Activated CD8-positive, alpha-beta memory T cell treated with anti-CD3 and anti-CD28 coated beads for 48 hours (primary cell): ENCODE measurements at regions not wholly inside any gene's neighbourhood (a gene's known extent, or its start where the extent isn't known, plus 50 kb on each side); places are given as distances from the start of the nearest gene placed in this dataset.
"Not testable (repeated sequence)": the region's sequence is repeated elsewhere in the genome, so short reads cannot be mapped to it uniquely, and the experiment has no call there.

Experiments used
- DNase-seq, 3 experiments: peaks; one replicate each; pipeline ENCODE4 v3.0.0-alpha.2; 2020; ENCODE audit warnings: low read depth in 2 of 3, low spot score in 2 of 3

- DNase-seq: no peak
Observed at GRCh38 chr2:122530814-122531213, 775.4 kb downstream of the TSN start.

GRCh38 chr2:122531290-122532071 is 776.0 kb downstream of the TSN start:
- DNase-seq: no peak

GRCh38 chr2:122532072-122532344 is 776.6 kb downstream of the TSN start:
- DNase-seq: no peak

- DNase-seq: no peak
Observed at GRCh38 chr2:122532481-122532880, 777.0 kb downstream of the TSN start.

- DNase-seq: no peak
Observed at GRCh38 chr2:122535960-122536505, 780.6 kb downstream of the TSN start.

- no peak for DNase-seq
Observed at GRCh38 chr2:122539311-122539710, 783.9 kb downstream of the TSN start.

- no peak for DNase-seq
Observed at GRCh38 chr2:122539920-122540319, 784.5 kb downstream of the TSN start.

GRCh38 chr2:122542236-122542635 is 786.8 kb downstream of the TSN start:
- no peak for DNase-seq

- DNase-seq: no peak
Observed at GRCh38 chr2:122542646-122543045, 787.2 kb downstream of the TSN start.

- no peak for DNase-seq
Observed at GRCh38 chr2:122543815-122544214, 788.4 kb downstream of the TSN start.

GRCh38 chr2:122545821-122546220 is 790.4 kb downstream of the TSN start:
- DNase-seq: no peak

GRCh38 chr2:122562775-122563174 is 807.3 kb downstream of the TSN start:
- DNase-seq: no peak

- DNase-seq: no peak
Observed at GRCh38 chr2:122563781-122564180, 808.3 kb downstream of the TSN start.

GRCh38 chr2:122564843-122565242 is 809.4 kb downstream of the TSN start:
- DNase-seq: no peak

GRCh38 chr2:122565364-122565763 is 809.9 kb downstream of the TSN start:
- DNase-seq: no peak

GRCh38 chr2:122570641-122571040 is 815.2 kb downstream of the TSN start:
- no peak for DNase-seq

- DNase-seq: not testable (repeated sequence)
Observed at GRCh38 chr2:122571471-122571870, 816.0 kb downstream of the TSN start.

- no peak for DNase-seq
Observed at GRCh38 chr2:122575076-122575475, 819.6 kb downstream of the TSN start.

GRCh38 chr2:122583159-122583917 is 827.9 kb downstream of the TSN start:
- DNase-seq: no peak

GRCh38 chr2:122590524-122590923 is 835.1 kb downstream of the TSN start:
- DNase-seq: no peak

GRCh38 chr2:122595065-122595464 is 839.6 kb downstream of the TSN start:
- no peak for DNase-seq

GRCh38 chr2:122596598-122596997 is 841.1 kb downstream of the TSN start:
- DNase-seq: no peak
